IMR-90 (cell line): ENCODE measurements at regions not wholly inside any gene's neighbourhood (a gene's known extent, or its start where the extent isn't known, plus 50 kb on each side); places are given as distances from the start of the nearest gene placed in this dataset.

Experiments used
- ATAC-seq: fragments of 200-7000 bp; cut with Tn5 transposase; 2 replicates; pipeline ENCODE4 v1.9.1; 2020; ENCODE audit warnings: low read depth, mild to moderate bottlenecking, moderate library complexity
- BruUV-seq: library from RNA; stranded (reverse); fragments of 400-500 nt; replicated peaks from 2 replicates; lab custom pipeline; 2021; lab: Mats Ljungman, UMichigan
- CTCF ChIA-PET: fragments of 300-600 bp; formaldehyde crosslinking; extraction: SDS; loops from one replicate; lab custom pipeline; 2021; ENCODE audit warnings: antibody characterized with exemption; lab: Yijun Ruan, JAX
- POLR2A ChIA-PET: fragments of 300-600 bp; sonication (Branson Sonifier 250); formaldehyde crosslinking; loops from one replicate; lab custom pipeline; 2022; ENCODE audit warnings: antibody characterized with exemption; ENCODE audit not compliant: unreplicated experiment; lab: Charles Lee
- DNase-seq: peaks from one replicate; pipeline ENCODE4 v3.0.0; 2013
- H2AFZ ChIP-seq: replicated peaks from 2 replicates; pipeline ENCODE3; 2013; ENCODE audit warnings: low read length, mild to moderate bottlenecking; ENCODE audit not compliant: poor library complexity
- H2AK5ac ChIP-seq: 2 replicates; pipeline ENCODE4 v1.6.1; 2013; ENCODE audit warnings: low read depth, low read length, inconsistent platforms
- H2AK9ac ChIP-seq: replicated peaks from 2 replicates; pipeline ENCODE3; 2013; ENCODE audit warnings: mild to moderate bottlenecking, low read depth, low read length, moderate library complexity; ENCODE audit not compliant: poor library complexity
- H2BK120ac ChIP-seq: 2 replicates; pipeline ENCODE4 v1.6.1; 2013; ENCODE audit warnings: low read depth, low read length, inconsistent platforms
- H2BK15ac ChIP-seq: 3 replicates; pipeline ENCODE4 v1.6.1; 2013; ENCODE audit warnings: low read depth, low read length, inconsistent platforms
- H2BK20ac ChIP-seq: 2 replicates; pipeline ENCODE4 v1.6.1; 2013; ENCODE audit warnings: low read depth, mild to moderate bottlenecking, inconsistent platforms, low read length, moderate library complexity
- H2BK5ac ChIP-seq: 2 replicates; pipeline ENCODE4 v1.6.1; 2013; ENCODE audit warnings: mild to moderate bottlenecking, low read depth, low read length, inconsistent platforms; ENCODE audit not compliant: poor library complexity, severe bottlenecking
- H3K14ac ChIP-seq: replicated peaks from 2 replicates; pipeline ENCODE4 v1.6.1; 2013; ENCODE audit warnings: low read depth, low read length, inconsistent platforms
- H3K18ac ChIP-seq: 2 replicates; pipeline ENCODE4 v1.6.1; 2013; ENCODE audit warnings: low read depth, low read length, control low read depth
- H3K23ac ChIP-seq: 2 replicates; pipeline ENCODE4 v1.6.1; 2013; ENCODE audit warnings: low read depth, low read length, inconsistent platforms
- H3K27ac ChIP-seq: 2 replicates; pipeline ENCODE4 v1.5.1; 2013; ENCODE audit warnings: mild to moderate bottlenecking, control low read depth, low read length; ENCODE audit not compliant: insufficient read depth
- H3K27me3 ChIP-seq: 2 replicates; pipeline ENCODE4 v1.6.1; 2013; ENCODE audit warnings: low read length; ENCODE audit not compliant: control insufficient read depth, insufficient read depth
- H3K36me3 ChIP-seq: 2 replicates; pipeline ENCODE4 v1.6.1; 2013; ENCODE audit warnings: low read length, mixed read lengths; ENCODE audit not compliant: control insufficient read depth, insufficient read depth
- H3K4ac ChIP-seq: 2 replicates; pipeline ENCODE4 v1.6.1; 2013; ENCODE audit warnings: low read depth, low read length, inconsistent platforms
- H3K4me1 ChIP-seq: 2 replicates; pipeline ENCODE4 v1.6.1; 2013; ENCODE audit warnings: low read length, mixed read lengths; ENCODE audit not compliant: control insufficient read depth, insufficient read depth
- H3K4me2 ChIP-seq: 2 replicates; pipeline ENCODE4 v1.6.1; 2013; ENCODE audit warnings: low read depth, mild to moderate bottlenecking, control low read depth, low read length, moderate library complexity
- H3K4me3 ChIP-seq: 2 replicates; pipeline ENCODE4 v1.5.1; 2013; ENCODE audit warnings: low read depth, mild to moderate bottlenecking, control low read depth, low read length, moderate library complexity; ENCODE audit not compliant: insufficient read depth
- H3K56ac ChIP-seq: 2 replicates; pipeline ENCODE4 v1.6.1; 2013; ENCODE audit warnings: low read length, inconsistent platforms; ENCODE audit not compliant: insufficient read depth; ENCODE audit errors: extremely low read depth
- H3K79me1 ChIP-seq, 2 experiments: 2 replicates each; pipeline ENCODE4 v1.6.1; 2013; ENCODE audit warnings: low read length in 2 of 2, inconsistent platforms in 1 of 2, low read depth in 1 of 2
- H3K9ac ChIP-seq: 2 replicates; pipeline ENCODE4 v1.6.1; 2013; ENCODE audit warnings: low read depth, low read length, control low read depth
- H3K9me1 ChIP-seq: 2 replicates; pipeline ENCODE4 v1.6.1; 2013; ENCODE audit warnings: low read length, inconsistent platforms; ENCODE audit not compliant: insufficient read depth
- H3K9me3 ChIP-seq: 2 replicates; pipeline ENCODE4 v1.6.1; 2013; ENCODE audit warnings: low read length; ENCODE audit not compliant: control insufficient read depth, insufficient read depth
- H4K20me1 ChIP-seq: 2 replicates; pipeline ENCODE4 v1.6.1; 2013; ENCODE audit warnings: low read length, inconsistent platforms; ENCODE audit not compliant: insufficient read depth
- H4K5ac ChIP-seq: 2 replicates; pipeline ENCODE4 v1.6.1; 2013; ENCODE audit warnings: mild to moderate bottlenecking, low read depth, low read length, control low read depth
- H4K8ac ChIP-seq, 2 experiments: 2 replicates each; pipeline ENCODE4 v1.6.1; 2013; ENCODE audit warnings: low read depth in 2 of 2, low read length in 2 of 2, control low read depth in 1 of 2, inconsistent platforms in 1 of 2
- H4K91ac ChIP-seq: 2 replicates; pipeline ENCODE4 v1.6.1; 2013; ENCODE audit warnings: low read depth, low read length, inconsistent platforms; ENCODE audit not compliant: insufficient read depth
- BHLHE40 ChIP-seq: fragments of 150-350 bp; IDR thresholded peaks from 2 replicates; pipeline ENCODE4 v1.6.1; 2016; ENCODE audit warnings: mild to moderate bottlenecking, low read depth, low read length
- CTCF ChIP-seq: conservative IDR thresholded peaks from 2 replicates; pipeline ENCODE4 v1.5.1; 2012; ENCODE audit warnings: mild to moderate bottlenecking, low read depth, low read length, improper control_type of control experiment
- FOS ChIP-seq: fragments of 150-350 bp; IDR thresholded peaks from 2 replicates; pipeline ENCODE4 v1.6.1; 2016; ENCODE audit warnings: low read depth, low read length
- MAZ ChIP-seq: IDR thresholded peaks from 2 replicates; pipeline ENCODE4 v1.6.1; 2012; ENCODE audit warnings: low read depth, mild to moderate bottlenecking, low read length, improper control_type of control experiment, moderate library complexity, borderline replicate concordance
- MXI1 ChIP-seq: IDR thresholded peaks from 2 replicates; pipeline ENCODE4 v1.6.1; 2012; ENCODE audit warnings: low read depth, mild to moderate bottlenecking, low read length, moderate library complexity, borderline replicate concordance
- NFE2L2 ChIP-seq: fragments of 150-350 bp; IDR thresholded peaks from 2 replicates; pipeline ENCODE4 v1.6.1; 2016; ENCODE audit warnings: low read depth, mild to moderate bottlenecking, low read length
- SMC3 ChIP-seq: fragments of 150-350 bp; IDR thresholded peaks from 2 replicates; pipeline ENCODE4 v1.6.1; 2016; ENCODE audit warnings: low read depth, mild to moderate bottlenecking, antibody characterized with exemption, low read length, moderate library complexity
- WGBS, 2 experiments: methylation state at CpG; one replicate each; pipeline versions ENCODE4 v1.1.5 to v1.1.7; 2013; ENCODE audit warnings: missing lambda C conversion rate in 2 of 2; ENCODE audit not compliant: insufficient read length in 1 of 2; ENCODE audit errors: extremely low coverage in 2 of 2; 5-methylcytosine and 5-hydroxymethylcytosine counted together
- dilution Hi-C: fragments of 300-500 bp; cut with HindIII; formaldehyde crosslinking; loops from one replicate; pipeline ENCODE4 v1.14.3; 2018; ENCODE audit warnings: low sequenced_read_pairs; ENCODE audit not compliant: unreplicated experiment
- in situ Hi-C: fragments of 300-500 bp; cut with MboI; formaldehyde crosslinking; loops from 3 replicates; pipeline ENCODE4 v1.14.3; 2019; ENCODE audit warnings: low sequenced_read_pairs, inconsistent platforms, mixed read lengths
- intact Hi-C: fragments of 100-400 bp; cut with micrococcal nuclease; formaldehyde crosslinking; loops from 2 replicates; pipeline ENCODE4 v1.10.0; 2022
- TF ChIP-seq, protein P1 (sequence below): fragments of 150-350 bp; IDR thresholded peaks from 2 replicates; pipeline ENCODE4 v1.6.1; 2016; ENCODE audit warnings: low read depth, mild to moderate bottlenecking, low read length, moderate library complexity, borderline replicate concordance

DNA sequence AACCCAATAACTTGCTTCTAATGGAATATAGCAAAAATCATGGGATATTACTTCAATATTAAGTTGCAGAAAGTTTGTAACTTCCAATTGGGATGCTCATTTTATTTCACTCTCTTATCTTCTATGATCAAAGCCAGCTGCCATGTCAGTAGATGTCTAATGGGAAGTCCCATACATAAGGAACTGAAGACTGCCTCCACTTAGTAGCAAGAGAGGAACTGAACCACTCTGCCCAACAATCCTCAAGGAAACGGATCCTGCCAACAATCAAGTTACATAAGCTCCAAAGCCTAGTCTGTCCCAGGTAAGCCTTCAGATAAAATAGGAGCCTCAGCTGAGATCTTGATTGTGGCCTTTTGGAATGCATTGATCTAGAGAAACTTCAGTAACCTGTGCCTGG lies 431.5 kb upstream of the PCDH15 start:
- Histone ChIP-seq H3K36me3 (no peaks in the 10 kb centered on the region), H3K9me1 (no peaks in the 10 kb centered on the region), H2BK120ac (no peak overlapping the region), H2AK5ac (no peak overlapping the region), H2BK15ac (no peak overlapping the region), H3K27me3 (no peaks in the 10 kb centered on the region), H2BK5ac (no peak overlapping the region), H3K9ac (no peak overlapping the region), H4K5ac (no peak overlapping the region), H3K18ac (no peak overlapping the region), H3K27ac (no peak overlapping the region), H3K14ac (no peak overlapping the region), H3K23ac (no peak overlapping the region), H3K4me2 (no peak overlapping the region), H3K56ac (no peak overlapping the region), H2AK9ac (no peak overlapping the region), H3K4ac (no peak overlapping the region), H4K91ac (no peak overlapping the region), H2BK20ac (no peak overlapping the region), H4K8ac (no peak overlapping the region), H3K9me3 (no peaks in the 10 kb centered on the region), H3K4me3 (no peak overlapping the region), H4K20me1 (no peaks in the 10 kb centered on the region), H3K79me1 (no peaks in the 10 kb centered on the region), H2AFZ (no peak overlapping the region), H3K4me1 (no peaks in the 10 kb centered on the region)
- in situ Hi-C loops (no loop called here), intact Hi-C loops (no loop called here), dilution Hi-C loops (no loop called here)
- BruUV-seq: no TSS peak
- ATAC-seq: no peak
- CTCF ChIA-PET: no interaction called here
- DNase-seq: no peak
- POLR2A ChIA-PET: no interaction called here
- no peak for TF ChIP-seq BHLHE40
- TF ChIP-seq, protein P1, sequence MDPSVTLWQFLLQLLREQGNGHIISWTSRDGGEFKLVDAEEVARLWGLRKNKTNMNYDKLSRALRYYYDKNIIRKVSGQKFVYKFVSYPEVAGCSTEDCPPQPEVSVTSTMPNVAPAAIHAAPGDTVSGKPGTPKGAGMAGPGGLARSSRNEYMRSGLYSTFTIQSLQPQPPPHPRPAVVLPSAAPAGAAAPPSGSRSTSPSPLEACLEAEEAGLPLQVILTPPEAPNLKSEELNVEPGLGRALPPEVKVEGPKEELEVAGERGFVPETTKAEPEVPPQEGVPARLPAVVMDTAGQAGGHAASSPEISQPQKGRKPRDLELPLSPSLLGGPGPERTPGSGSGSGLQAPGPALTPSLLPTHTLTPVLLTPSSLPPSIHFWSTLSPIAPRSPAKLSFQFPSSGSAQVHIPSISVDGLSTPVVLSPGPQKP: no peak
- TF ChIP-seq MXI1: no peak
- TF ChIP-seq SMC3: no peak
- TF ChIP-seq FOS: no peak
- no peak for TF ChIP-seq CTCF
- no peak for TF ChIP-seq NFE2L2
- no peak for TF ChIP-seq MAZ
- WGBS, 2 experiments: no CpG with 5 or more reads among the region's 1 CpG
